ENCODE measurements at regions not wholly inside any gene's neighbourhood (a gene's known extent, or its start where the extent isn't known, plus 50 kb on each side); places are given as distances from the start of the nearest gene placed in this dataset.

DNA sequence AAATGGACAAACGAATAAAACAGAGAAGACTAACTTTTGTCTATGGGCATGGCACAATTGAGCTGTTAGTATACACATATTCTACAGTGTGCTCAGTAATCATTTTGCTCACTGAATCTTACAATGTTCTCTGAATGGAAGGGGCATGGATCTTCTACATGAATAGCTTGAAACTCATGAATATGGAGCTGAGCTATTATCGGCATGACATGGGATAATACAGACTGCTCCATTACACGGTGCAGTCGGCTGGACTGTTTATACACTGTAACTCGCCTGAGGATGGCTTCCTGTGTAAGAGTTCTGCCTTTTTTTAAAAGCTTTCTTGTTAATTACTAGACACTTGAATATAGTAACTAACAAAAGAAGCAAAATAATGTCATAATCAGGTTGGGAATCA lies 368.5 kb upstream of the MAD2L1 start:
- Histone ChIP-seq H2AFZ (ENCODE audit: low read length, unreplicated experiment) (no peak overlapping the region), H3K4me1 (ENCODE audit: control insufficient read depth, insufficient read depth, low read length, unreplicated experiment) (no peaks in the 10 kb centered on the region), H3K4me3 (ENCODE audit: low read depth, low read length) (no peak overlapping the region), H3K27me3 (ENCODE audit: insufficient read depth, low read length) (no peaks in the 10 kb centered on the region), H3K27ac (ENCODE audit: low read depth, low read length) (no peak overlapping the region), H3K36me3 (ENCODE audit: insufficient read depth, low read length) (no peaks in the 10 kb centered on the region), H3K79me2 (ENCODE audit: control insufficient read depth, insufficient read depth, low read length, unreplicated experiment) (no peaks in the 10 kb centered on the region)

DNA sequence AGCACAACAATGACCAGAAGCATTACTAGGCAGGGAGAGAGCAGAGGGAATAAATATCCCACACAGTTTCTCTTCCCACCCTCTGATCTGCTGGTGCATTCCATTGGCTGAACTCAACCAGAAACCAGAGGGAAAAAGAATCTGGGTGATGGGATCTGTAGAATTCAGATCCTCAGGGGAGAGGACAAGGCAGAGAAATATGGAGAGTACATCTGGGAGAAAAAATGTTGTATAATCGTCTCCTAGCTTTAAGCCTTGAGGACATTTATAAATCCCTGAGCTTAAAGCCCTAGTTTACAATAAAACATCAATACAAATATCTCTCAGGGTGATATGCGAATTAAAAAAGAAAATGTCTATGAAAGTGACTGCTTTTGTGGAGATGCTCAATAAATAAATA lies 368.1 kb upstream of the MAD2L1 start:
- Histone ChIP-seq H3K79me2 (ENCODE audit: control insufficient read depth, insufficient read depth, low read length, unreplicated experiment) (no peaks in the 10 kb centered on the region), H3K27ac (ENCODE audit: low read depth, low read length) (no peak overlapping the region), H3K36me3 (ENCODE audit: insufficient read depth, low read length) (no peaks in the 10 kb centered on the region), H3K4me1 (ENCODE audit: control insufficient read depth, insufficient read depth, low read length, unreplicated experiment) (no peaks in the 10 kb centered on the region), H3K4me3 (ENCODE audit: low read depth, low read length) (no peak overlapping the region), H2AFZ (ENCODE audit: low read length, unreplicated experiment) (no peak overlapping the region), H3K27me3 (ENCODE audit: insufficient read depth, low read length) (no peaks in the 10 kb centered on the region)

DNA sequence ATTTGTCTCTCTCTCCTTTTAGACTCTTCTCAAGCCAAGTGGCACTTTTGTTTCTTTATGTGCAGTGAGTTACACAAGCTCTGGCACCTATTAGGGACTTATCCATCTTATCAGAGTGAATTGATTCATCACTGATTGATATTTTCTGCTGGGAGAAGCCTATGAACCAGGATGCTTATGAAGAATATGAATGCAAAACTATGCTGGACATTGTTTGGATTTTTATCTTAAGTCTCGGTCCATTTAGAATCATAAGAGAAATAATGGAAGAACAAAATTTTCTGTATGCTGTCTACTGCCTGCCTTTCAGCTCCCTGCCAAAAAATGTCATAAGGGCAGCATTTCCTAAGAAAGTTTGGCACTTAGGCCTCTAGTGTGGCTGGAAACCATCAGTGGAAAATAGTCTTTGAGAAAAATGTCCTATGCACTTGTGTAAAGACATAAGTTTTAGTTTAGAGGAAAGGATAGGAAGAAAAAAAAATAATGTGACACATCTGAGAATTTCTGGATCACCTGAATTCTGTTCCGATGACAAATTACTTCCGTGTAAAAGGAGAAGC lies 365.7 kb upstream of the MAD2L1 start:
- Histone ChIP-seq H3K27me3 (ENCODE audit: insufficient read depth, low read length) (no peaks in the 10 kb centered on the region), H2AFZ (ENCODE audit: low read length, unreplicated experiment) (peak overlapping the region; percentile 12), H3K27ac (ENCODE audit: low read depth, low read length) (no peak overlapping the region), H3K36me3 (ENCODE audit: insufficient read depth, low read length) (no peaks in the 10 kb centered on the region), H3K4me1 (ENCODE audit: control insufficient read depth, insufficient read depth, low read length, unreplicated experiment) (no peaks in the 10 kb centered on the region), H3K79me2 (ENCODE audit: control insufficient read depth, insufficient read depth, low read length, unreplicated experiment) (no peaks in the 10 kb centered on the region), H3K4me3 (ENCODE audit: low read depth, low read length) (no peak overlapping the region)

DNA sequence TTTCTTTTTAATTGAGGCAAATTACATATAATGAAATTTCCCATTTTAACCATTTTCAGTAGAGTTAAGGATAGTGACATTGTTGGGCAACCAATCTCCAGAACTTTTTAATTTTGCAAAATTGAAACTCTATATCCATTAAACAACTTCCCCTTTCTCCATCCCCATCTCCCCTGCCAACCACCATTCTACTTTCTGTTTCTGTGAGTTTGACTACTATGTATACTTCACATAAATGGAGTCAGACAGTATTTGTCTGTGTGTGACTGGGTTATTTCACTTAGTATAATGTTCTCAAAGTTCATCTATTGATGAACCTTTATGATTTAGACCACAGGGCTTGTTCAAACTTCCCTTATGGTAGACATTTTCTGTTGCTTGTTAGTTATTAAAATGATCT lies 364.5 kb upstream of the MAD2L1 start:
- H3K27me3 ChIP-seq (ENCODE audit: insufficient read depth, low read length): no peaks in the 10 kb centered on the region
- H3K27ac ChIP-seq (ENCODE audit: low read depth, low read length): no peak overlapping the region
- H3K4me3 ChIP-seq (ENCODE audit: low read depth, low read length): no peak overlapping the region
- no peak overlapping the region for H2AFZ ChIP-seq (ENCODE audit: low read length, unreplicated experiment)
- H3K36me3 ChIP-seq (ENCODE audit: insufficient read depth, low read length): no peaks in the 10 kb centered on the region
- H3K4me1 ChIP-seq (ENCODE audit: control insufficient read depth, insufficient read depth, low read length, unreplicated experiment): no peaks in the 10 kb centered on the region
- H3K79me2 ChIP-seq (ENCODE audit: control insufficient read depth, insufficient read depth, low read length, unreplicated experiment): no peaks in the 10 kb centered on the region

DNA sequence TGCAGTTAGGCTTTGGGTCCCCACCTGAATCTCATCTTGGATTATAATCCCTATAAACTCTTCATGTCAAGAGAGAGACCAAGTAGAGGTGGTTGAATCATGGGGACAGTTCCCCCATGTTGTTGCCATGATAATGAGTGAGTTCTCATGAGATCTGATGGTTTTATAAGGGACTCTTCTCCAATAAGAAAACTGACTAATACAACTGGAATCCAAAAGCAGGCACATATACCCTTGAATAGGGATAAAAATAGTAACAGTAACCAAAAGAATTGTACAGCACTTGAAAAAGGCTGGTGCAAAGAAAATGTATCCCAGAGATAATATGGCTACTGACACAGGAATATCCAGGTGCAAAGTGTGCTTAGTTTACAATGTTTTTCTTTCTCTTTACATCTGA lies 351.5 kb upstream of the MAD2L1 start:
- Histone ChIP-seq H3K4me1 (ENCODE audit: control insufficient read depth, insufficient read depth, low read length, unreplicated experiment) (no peaks in the 10 kb centered on the region), H3K79me2 (ENCODE audit: control insufficient read depth, insufficient read depth, low read length, unreplicated experiment) (no peaks in the 10 kb centered on the region)

DNA sequence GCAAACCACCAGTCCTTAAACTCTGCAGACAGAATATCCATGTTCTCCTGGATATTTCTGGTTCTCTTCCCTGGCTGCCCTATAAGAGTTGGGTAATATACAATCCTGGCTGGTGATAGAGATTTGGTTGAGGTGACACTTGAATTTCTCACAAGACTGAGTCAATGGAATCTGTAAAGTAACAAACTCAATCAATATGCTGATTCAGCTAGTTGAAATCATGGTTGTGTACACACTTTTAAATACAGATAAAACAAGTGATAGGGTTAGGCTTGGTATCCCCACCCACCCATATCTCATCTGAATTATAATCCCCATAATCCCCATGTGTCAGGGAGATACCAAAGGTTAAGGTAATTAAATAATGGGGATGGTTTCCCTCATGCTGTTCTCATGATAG lies 349.2 kb upstream of the MAD2L1 start:
- H3K27me3 ChIP-seq (ENCODE audit: insufficient read depth, low read length): no peaks in the 10 kb centered on the region
- H2AFZ ChIP-seq (ENCODE audit: low read length, unreplicated experiment): no peak overlapping the region
- H3K27ac ChIP-seq (ENCODE audit: low read depth, low read length): no peak overlapping the region
- no peak overlapping the region for H3K4me3 ChIP-seq (ENCODE audit: low read depth, low read length)
- no peaks in the 10 kb centered on the region for H3K36me3 ChIP-seq (ENCODE audit: insufficient read depth, low read length)
- H3K79me2 ChIP-seq (ENCODE audit: control insufficient read depth, insufficient read depth, low read length, unreplicated experiment): no peaks in the 10 kb centered on the region
- H3K4me1 ChIP-seq (ENCODE audit: control insufficient read depth, insufficient read depth, low read length, unreplicated experiment): no peaks in the 10 kb centered on the region

More for the DNA sequence above, 351.5 kb upstream of the MAD2L1 start:
- Histone ChIP-seq H3K4me3 (ENCODE audit: low read depth, low read length) (no peak overlapping the region), H2AFZ (ENCODE audit: low read length, unreplicated experiment) (no peak overlapping the region), H3K36me3 (ENCODE audit: insufficient read depth, low read length) (no peaks in the 10 kb centered on the region), H3K27ac (ENCODE audit: low read depth, low read length) (no peak overlapping the region), H3K27me3 (ENCODE audit: insufficient read depth, low read length) (no peaks in the 10 kb centered on the region)

DNA sequence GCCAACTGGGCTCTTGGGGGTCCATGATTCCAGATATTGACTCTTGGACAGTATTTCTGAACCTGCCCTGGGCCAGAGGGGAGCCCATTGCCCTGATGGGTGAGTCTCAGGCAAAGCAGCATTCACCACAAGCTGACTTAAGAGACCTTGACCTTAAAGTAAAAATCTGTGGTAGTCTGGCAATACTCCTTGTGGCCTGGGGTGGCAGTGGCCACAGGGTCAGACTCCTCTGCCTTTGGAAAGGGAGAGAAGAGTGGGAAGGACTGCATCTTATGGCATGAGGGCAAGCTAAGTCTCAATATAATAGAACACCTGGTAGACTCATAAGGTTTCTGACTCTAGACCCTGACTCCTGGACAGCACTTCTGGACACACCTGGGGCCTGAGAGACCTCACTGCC lies 340.3 kb upstream of the MAD2L1 start:
- Histone ChIP-seq H3K79me2 (ENCODE audit: control insufficient read depth, insufficient read depth, low read length, unreplicated experiment) (no peaks in the 10 kb centered on the region), H3K27me3 (ENCODE audit: insufficient read depth, low read length) (no peaks in the 10 kb centered on the region), H3K27ac (ENCODE audit: low read depth, low read length) (no peak overlapping the region), H3K4me3 (ENCODE audit: low read depth, low read length) (no peak overlapping the region), H3K36me3 (ENCODE audit: insufficient read depth, low read length) (no peaks in the 10 kb centered on the region), H3K4me1 (ENCODE audit: control insufficient read depth, insufficient read depth, low read length, unreplicated experiment) (no peaks in the 10 kb centered on the region), H2AFZ (ENCODE audit: low read length, unreplicated experiment) (no peak overlapping the region)

DNA sequence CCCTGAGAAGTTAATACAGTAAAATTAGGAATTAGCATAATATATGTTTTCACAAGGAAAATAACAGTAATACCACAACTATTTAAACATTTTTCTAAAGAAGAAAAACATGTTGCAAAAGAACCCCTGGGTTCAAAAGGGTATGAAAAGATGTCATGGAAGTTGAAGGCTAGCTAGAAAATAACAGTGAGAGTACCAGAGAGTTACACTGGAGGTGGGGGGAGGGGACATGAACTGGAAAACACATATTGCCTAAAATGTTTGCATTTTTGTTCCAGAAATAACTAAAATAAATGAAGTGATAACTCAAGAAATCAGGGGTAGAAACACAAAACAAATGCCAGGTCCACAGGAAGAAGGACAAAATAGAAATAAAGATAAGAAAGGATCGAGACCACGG lies 336.6 kb upstream of the MAD2L1 start:
- no peak overlapping the region for H3K4me3 ChIP-seq (ENCODE audit: low read depth, low read length)
- no peaks in the 10 kb centered on the region for H3K36me3 ChIP-seq (ENCODE audit: insufficient read depth, low read length)
- H3K79me2 ChIP-seq (ENCODE audit: control insufficient read depth, insufficient read depth, low read length, unreplicated experiment): no peaks in the 10 kb centered on the region
- no peak overlapping the region for H2AFZ ChIP-seq (ENCODE audit: low read length, unreplicated experiment)
- no peak overlapping the region for H3K27ac ChIP-seq (ENCODE audit: low read depth, low read length)
- H3K27me3 ChIP-seq (ENCODE audit: insufficient read depth, low read length): no peaks in the 10 kb centered on the region
- no peaks in the 10 kb centered on the region for H3K4me1 ChIP-seq (ENCODE audit: control insufficient read depth, insufficient read depth, low read length, unreplicated experiment)

DNA sequence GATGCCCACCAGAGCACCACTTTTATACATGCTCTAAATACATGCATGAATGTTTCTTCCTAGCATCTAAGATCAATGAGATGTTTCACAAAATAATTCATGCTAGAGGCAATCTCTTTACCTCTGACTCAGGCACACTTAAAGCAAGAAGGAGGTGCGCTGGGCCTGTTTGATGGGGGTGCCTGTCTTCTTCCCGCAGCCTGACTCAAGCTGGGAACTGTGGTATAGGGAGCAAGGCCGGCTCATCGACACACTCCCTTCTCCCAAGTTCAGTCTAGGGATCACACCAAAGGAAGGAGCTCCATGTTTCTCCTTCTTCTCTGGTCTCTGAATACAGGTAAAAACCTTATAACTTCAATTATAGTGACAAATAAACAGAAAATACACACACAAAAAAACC lies 333.8 kb upstream of the MAD2L1 start:
- no peaks in the 10 kb centered on the region for H3K4me1 ChIP-seq (ENCODE audit: control insufficient read depth, insufficient read depth, low read length, unreplicated experiment)
- no peaks in the 10 kb centered on the region for H3K27me3 ChIP-seq (ENCODE audit: insufficient read depth, low read length)
- no peaks in the 10 kb centered on the region for H3K79me2 ChIP-seq (ENCODE audit: control insufficient read depth, insufficient read depth, low read length, unreplicated experiment)
- no peak overlapping the region for H2AFZ ChIP-seq (ENCODE audit: low read length, unreplicated experiment)
- H3K27ac ChIP-seq (ENCODE audit: low read depth, low read length): no peak overlapping the region
- no peaks in the 10 kb centered on the region for H3K36me3 ChIP-seq (ENCODE audit: insufficient read depth, low read length)
- H3K4me3 ChIP-seq (ENCODE audit: low read depth, low read length): no peak overlapping the region

DNA sequence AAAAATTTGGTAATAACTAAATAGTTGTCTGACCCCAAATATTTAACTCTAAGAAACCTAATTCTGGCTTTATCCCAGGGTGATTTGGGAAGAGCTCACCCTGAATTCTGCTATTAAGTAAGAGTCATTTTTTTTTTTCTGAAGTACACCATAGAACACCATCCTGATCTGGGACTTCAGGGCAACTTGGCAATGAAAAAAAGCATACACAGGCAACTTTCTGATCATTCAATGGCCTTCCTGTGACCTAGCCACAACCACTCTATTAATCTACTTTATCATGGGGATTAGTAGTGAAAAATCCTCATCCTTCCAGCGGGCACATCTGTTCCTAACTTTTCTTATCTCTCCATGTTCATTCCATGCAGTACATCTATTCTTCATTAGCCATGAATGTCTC lies 333.2 kb upstream of the MAD2L1 start:
- H3K4me1 ChIP-seq (ENCODE audit: control insufficient read depth, insufficient read depth, low read length, unreplicated experiment): no peaks in the 10 kb centered on the region
- no peak overlapping the region for H3K27ac ChIP-seq (ENCODE audit: low read depth, low read length)
- H3K79me2 ChIP-seq (ENCODE audit: control insufficient read depth, insufficient read depth, low read length, unreplicated experiment): no peaks in the 10 kb centered on the region

DNA sequence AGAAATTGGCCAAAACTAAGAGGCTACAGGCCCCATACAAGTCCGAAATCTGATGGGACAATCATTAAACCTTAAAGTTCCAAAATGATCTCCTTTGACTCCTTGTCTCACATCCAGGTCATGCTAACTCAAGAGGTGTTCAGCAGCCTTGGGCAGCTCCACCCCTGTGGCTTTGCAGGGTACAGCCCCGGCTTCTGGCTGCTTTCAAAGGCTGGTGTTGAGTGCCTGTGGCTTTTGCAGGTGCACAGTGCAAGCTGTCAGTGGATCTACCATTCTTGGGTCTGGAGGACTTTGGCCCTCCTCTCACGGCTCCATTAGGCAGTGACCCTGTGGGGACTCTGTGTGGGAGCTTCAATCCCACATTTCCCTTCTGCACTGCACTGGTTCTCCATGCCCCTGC lies 329.1 kb upstream of the MAD2L1 start:
- Histone ChIP-seq H3K4me3 (ENCODE audit: low read depth, low read length) (no peak overlapping the region), H3K79me2 (ENCODE audit: control insufficient read depth, insufficient read depth, low read length, unreplicated experiment) (no peaks in the 10 kb centered on the region), H3K4me1 (ENCODE audit: control insufficient read depth, insufficient read depth, low read length, unreplicated experiment) (no peaks in the 10 kb centered on the region), H2AFZ (ENCODE audit: low read length, unreplicated experiment) (no peak overlapping the region), H3K27me3 (ENCODE audit: insufficient read depth, low read length) (no peaks in the 10 kb centered on the region), H3K36me3 (ENCODE audit: insufficient read depth, low read length) (no peaks in the 10 kb centered on the region), H3K27ac (ENCODE audit: low read depth, low read length) (no peak overlapping the region)

More for the DNA sequence above, 333.2 kb upstream of the MAD2L1 start:
- H3K36me3 ChIP-seq (ENCODE audit: insufficient read depth, low read length): no peaks in the 10 kb centered on the region
- H3K27me3 ChIP-seq (ENCODE audit: insufficient read depth, low read length): no peaks in the 10 kb centered on the region
- H3K4me3 ChIP-seq (ENCODE audit: low read depth, low read length): no peak overlapping the region
- H2AFZ ChIP-seq (ENCODE audit: low read length, unreplicated experiment): no peak overlapping the region
